Body of pancreas (tissue), 4 donors: ENCODE measurements at regions not wholly inside any gene's neighbourhood (a gene's known extent, or its start where the extent isn't known, plus 50 kb on each side); places are given as distances from the start of the nearest gene placed in this dataset.

Experiments used
- POLR2A ChIP-seq, 3 donors: fragments of 450-650 bp; IDR thresholded peaks; one replicate each; pipeline ENCODE4 v1.6.1; 2016; ENCODE audit warnings: antibody characterized with exemption in 3 of 3, mild to moderate bottlenecking in 2 of 3
- TF ChIP-seq, protein P1 (sequence below), 7 experiments: fragments of 450-650 bp in 4 of 7; fragments of 200-600 bp in 3 of 7; sonication (generic) in 3 of 7; IDR thresholded peaks; one replicate each; pipeline ENCODE4 v1.5.1; 2016 to 2019; ENCODE audit warnings: antibody characterized with exemption in 7 of 7

DNA sequence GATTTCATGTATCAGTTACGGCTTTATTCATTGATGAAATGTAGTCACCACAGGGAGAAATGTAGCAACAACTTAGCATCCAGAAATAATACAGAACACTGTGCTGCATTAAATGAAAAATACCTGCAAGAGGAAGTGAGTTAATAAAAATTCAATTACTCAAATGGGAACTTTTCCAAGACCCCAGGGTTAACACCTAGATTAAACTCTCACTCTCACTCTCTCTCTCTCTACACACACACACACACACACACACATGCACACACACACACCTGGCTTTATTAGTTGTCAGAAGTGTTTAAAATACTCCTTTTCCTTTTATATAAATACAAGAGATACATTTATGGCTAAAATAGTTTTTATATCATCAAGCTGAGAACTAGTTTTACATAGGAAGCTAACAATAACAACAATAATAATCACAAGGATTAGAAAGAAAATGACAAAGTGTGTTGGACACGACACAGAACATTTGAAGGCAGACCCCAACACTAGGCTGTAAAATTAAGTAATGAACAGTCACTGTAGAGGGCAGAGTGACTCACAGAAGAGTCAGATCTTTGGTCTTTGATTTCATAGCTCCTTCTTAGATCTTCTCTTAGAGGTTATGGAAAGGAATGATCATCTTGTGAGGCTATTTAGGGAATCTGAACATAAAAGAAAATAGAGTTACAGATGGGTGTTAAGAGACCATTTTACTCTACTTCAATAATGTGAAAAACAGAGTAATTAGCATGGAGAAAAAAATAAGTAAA lies 1266.0 kb upstream of the ADGRL2 start:
- TF ChIP-seq, protein P1, sequence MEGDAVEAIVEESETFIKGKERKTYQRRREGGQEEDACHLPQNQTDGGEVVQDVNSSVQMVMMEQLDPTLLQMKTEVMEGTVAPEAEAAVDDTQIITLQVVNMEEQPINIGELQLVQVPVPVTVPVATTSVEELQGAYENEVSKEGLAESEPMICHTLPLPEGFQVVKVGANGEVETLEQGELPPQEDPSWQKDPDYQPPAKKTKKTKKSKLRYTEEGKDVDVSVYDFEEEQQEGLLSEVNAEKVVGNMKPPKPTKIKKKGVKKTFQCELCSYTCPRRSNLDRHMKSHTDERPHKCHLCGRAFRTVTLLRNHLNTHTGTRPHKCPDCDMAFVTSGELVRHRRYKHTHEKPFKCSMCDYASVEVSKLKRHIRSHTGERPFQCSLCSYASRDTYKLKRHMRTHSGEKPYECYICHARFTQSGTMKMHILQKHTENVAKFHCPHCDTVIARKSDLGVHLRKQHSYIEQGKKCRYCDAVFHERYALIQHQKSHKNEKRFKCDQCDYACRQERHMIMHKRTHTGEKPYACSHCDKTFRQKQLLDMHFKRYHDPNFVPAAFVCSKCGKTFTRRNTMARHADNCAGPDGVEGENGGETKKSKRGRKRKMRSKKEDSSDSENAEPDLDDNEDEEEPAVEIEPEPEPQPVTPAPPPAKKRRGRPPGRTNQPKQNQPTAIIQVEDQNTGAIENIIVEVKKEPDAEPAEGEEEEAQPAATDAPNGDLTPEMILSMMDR (IDR thresholded peaks at IDR 0.05) = no peak
- no peak for TF ChIP-seq POLR2A (IDR thresholded peaks at IDR 0.05)
